CD4-positive, alpha-beta T cell treated with Interferon alpha-2 for 1 hour (primary cell): ENCODE measurements at regions not wholly inside any gene's neighbourhood (a gene's known extent, or its start where the extent isn't known, plus 50 kb on each side); places are given as distances from the start of the nearest gene placed in this dataset.
"Not testable (repeated sequence)": the region's sequence is repeated elsewhere in the genome, so short reads cannot be mapped to it uniquely, and the experiment has no call there.

Source experiments
- DNase-seq, 2 donors: peaks; one replicate each; pipeline ENCODE4 v3.0.0-alpha.2; 2020 to 2022

- no peak for DNase-seq
Measured at GRCh38 chrX:87961471-87961870, 443.9 kb downstream of the KLHL4 start.

- DNase-seq, result no peak
Measured at GRCh38 chrX:87968118-87968517, 450.5 kb downstream of the KLHL4 start.

- DNase-seq, result not testable (repeated sequence)
Measured at GRCh38 chrX:87972121-87972520, 454.5 kb downstream of the KLHL4 start.

DNA sequence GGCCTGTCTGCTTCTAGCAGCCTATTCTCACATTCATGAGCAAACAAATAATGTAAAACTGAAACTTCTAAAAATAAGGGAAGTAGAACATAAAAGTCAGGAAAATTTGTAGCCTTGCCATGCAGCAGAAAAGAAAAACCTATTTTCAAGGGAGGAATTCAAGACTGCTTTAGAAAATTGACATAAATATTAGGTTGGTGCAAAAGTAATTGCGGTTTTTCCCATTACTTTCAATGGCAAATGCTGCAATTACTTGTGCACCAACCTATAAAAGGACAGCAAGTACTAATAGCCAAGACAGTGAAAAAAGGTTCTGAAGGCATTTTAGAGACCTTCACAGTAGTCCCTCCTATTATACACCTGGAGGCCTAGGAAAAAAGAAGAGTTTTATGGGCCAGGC, 457.8 kb downstream of the KLHL4 start:
- no peak for DNase-seq

DNA sequence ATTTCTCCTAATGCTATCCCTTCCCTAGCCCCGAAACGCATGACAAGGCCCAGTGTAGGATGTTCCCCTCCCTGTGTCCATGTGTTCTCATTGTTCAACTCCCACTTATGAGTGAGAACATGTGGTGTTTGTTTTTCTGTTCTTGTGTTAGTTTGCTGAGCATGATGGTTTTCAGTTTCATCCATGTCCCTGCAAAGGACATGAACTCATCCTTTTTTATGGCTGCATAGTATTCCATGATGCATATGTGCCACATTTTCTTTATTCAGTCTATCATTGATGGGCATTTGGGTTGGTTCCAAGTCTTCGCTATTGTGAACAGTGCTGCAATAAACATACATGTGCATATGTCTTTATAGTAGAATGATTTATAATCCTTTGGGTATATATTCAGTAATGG, 490.3 kb downstream of the KLHL4 start:
- not testable (repeated sequence) for DNase-seq

DNA sequence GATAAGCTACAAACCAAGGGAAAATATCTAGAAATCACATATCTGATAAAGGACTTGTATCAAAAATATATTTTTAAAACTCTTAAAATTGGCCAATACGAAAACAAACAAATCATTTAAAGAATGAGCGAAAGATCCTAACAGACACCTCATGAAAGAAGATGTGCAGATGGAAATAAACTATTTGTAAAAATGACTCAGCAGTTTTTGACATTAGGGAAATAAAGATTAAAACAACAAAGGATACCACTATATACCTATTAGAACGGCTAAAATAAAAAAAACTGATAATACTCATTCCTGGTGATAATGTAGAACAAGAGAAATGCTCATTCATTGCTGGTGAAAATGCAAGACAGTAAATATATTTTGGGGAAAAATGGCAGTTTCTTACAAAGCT, 506.4 kb downstream of the KLHL4 start:
- no peak for DNase-seq

DNA sequence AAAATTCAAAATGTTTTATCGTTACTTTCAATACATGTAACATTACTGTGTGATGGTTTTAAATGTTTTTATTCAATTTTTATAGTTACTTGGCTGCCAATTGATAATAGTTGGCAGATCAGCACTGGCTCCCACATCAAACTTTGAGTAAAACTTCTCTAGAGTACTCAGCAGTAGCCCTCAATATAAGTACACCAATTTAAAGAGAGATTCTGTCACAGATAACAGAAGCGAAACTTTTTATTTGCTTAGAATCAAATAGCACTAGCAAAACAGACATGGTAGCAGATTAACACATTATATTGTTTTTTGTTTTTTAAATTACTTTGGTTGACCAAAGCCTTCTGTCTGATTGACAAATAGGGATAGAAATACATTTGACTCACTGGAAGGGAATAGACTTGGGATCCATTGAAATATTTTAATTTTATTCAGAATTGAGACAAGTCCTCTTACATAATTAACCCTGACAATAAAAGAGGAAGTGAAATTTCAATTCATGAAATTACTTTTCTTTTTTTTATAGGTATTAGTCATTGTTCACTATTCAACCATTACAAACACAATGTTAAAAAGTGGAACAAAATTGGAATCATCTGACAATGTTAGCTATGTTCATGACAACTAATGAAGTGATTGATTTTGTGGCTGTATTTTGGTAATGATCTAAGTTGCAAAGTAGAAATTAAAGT, 554.9 kb downstream of the KLHL4 start:
- DNase-seq, result no peak

GRCh38 chrX:88101968-88102367, 584.4 kb downstream of the KLHL4 start:
- DNase-seq, result no peak

GRCh38 chrX:88135735-88136134, 611.3 kb upstream of the CPXCR1 start:
- no peak for DNase-seq

DNA sequence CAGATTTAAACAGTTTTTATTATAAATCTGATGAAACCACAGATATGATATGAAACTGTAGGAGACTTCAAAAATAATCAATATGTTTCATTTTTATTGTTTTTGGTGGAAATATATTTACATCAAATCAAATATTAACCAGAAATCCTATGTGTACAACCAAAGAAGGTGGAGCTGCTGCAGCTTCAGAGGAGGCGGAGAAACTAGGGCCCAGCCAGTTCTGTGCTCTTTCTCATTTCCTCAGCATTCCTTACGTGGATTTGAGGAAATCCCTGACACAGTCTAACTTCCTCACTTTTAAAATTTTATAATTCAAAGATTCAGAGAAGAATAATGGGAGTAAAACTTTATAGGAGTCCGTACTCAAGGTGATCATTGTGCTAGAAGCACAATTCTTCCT, 610.7 kb upstream of the CPXCR1 start:
- DNase-seq, result no peak

DNA sequence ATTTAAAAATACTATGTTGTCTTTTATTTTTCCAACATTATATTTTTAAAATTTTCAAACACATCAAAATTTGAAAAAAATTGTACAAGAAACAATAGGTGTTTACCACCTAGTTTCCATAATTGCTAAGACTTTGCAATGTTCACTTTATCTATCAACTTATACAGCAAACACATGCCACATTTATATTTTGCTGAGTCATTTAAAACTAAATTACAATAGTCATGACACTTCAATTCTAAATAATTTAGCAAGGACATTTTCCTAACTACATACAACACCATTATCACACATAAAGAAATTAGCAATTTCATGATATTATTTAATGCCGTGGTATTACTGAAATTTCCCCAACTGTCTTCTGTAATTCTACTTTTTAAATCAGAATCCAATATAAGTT, 600.4 kb upstream of the CPXCR1 start:
- DNase-seq, result no peak

- DNase-seq, result no peak
Measured at GRCh38 chrX:88170553-88170952, 576.5 kb upstream of the CPXCR1 start.

GRCh38 chrX:88173932-88174440, 573.0 kb upstream of the CPXCR1 start:
- DNase-seq, result not testable (repeated sequence)

GRCh38 chrX:88202149-88202548, 544.9 kb upstream of the CPXCR1 start:
- DNase-seq, result no peak

DNA sequence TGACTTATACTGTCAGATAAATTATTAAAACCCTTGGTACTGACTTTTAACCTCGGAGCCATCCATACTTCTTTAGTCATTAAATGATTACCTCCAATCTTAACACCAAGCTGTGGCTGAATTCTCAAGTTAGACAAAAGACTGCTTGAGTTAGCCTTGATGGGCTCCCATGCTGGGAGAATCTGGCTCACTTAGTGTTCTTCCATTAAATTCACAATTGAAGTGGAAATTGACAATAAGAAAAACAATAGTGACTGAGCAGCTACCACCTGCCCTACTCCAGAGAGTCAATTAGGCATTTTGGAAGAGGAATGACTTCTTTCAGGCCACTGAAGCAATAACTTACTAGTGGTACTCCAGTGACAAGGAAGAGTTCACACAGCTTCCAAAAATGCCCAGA, 503.0 kb upstream of the CPXCR1 start:
- no peak for DNase-seq

DNA sequence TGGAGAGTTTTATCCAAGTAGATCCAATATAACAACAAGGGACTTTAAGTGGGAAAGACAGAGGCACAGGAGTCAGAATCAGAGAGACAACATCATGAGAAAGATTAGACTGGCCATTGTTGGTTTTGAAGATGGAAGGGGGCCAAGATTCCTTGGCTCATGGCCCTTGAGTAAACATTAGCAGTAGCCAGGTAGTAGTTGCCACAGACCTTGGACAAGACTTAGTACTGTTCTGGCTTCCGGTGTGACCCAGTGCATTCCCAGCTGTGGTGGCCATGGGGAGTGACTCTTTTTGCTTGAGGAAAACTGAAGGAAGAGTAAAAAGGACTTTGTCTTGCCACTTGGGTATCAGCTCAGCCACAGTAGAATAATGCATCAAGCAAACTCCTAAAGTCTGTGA, 462.2 kb upstream of the CPXCR1 start:
- DNase-seq, result no peak

GRCh38 chrX:88313972-88314371, 433.1 kb upstream of the CPXCR1 start:
- not testable (repeated sequence) for DNase-seq

- no peak for DNase-seq
Measured at GRCh38 chrX:88325634-88326033, 421.4 kb upstream of the CPXCR1 start.

DNA sequence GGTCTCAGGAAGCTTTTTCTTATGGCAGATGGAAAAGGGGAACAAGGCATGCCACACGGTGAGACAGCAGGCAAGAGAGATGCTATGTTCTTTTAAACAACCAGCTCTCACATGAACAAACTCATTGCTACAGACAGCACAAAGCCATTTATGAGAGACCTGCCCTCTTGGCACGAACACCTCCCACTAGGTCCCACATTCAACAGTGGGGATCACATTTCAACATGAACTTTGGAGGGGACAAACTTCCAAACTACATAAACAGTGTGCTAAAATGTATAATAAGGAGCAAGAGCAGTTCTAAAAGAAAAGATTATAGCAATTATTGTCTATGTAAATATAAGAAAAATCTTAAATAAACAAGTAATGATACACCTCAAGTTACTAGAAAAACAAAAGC, 391.8 kb upstream of the CPXCR1 start:
- DNase-seq, result no peak

GRCh38 chrX:88366314-88366713, 380.7 kb upstream of the CPXCR1 start:
- DNase-seq, result no peak

DNA sequence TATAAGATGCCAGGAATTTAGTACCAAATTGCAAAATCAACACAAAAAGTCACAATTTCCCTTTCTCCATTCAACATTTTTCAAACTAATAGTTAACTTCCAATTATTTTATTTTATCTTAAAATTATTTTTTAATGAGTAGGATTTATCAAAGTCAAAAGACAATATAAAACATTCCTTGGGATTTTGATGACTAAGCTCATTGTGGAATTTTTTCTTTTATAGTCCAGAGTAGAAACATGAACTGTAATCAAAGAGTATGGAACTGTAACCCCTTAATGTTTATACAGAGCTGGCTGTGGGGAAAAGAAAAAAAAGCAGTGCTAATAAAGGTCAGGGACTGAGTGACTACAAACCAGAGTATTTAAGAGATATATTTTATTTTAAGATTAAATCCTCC, 368.6 kb upstream of the CPXCR1 start:
- no peak for DNase-seq

DNA sequence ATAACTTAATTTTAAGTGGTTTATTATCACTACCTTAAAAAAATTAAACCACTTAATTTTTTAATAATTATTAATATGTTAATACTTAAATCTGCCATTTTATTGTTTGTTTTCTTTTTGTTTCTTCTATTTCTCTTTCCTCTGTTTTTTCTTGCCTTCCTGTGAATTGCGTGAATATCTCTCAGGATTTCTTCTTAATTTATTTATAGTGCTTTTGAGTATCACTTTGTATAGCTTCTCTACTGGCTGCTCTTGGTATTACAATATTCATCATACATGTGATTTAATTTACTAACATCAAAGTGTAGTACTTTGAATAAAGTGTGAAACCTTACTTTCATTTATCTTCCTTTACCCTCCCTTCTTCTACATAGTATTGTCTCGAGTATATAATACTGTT, 349.5 kb upstream of the CPXCR1 start:
- no peak for DNase-seq

DNA sequence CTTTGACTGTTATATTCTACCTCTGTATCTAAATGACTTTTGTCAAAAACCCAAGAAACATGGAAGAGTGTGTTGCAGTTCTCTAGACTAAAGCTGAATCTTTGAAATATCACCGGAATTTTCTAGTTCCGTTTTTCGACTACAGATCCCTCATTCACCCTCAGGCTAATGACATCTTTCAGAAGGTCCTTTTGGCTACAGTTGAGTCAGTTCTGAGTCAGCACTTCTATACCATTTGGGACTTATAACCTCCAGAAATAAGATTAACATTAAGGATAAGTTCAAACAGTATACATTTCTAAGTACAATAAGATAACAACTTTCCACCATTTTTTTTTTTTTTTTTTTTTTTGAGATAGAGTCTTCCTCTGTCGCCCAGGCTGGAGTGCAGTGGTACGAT, 331.0 kb upstream of the CPXCR1 start:
- DNase-seq, result no peak

- DNase-seq, result no peak
Measured at GRCh38 chrX:88416965-88417364, 330.1 kb upstream of the CPXCR1 start.

DNA sequence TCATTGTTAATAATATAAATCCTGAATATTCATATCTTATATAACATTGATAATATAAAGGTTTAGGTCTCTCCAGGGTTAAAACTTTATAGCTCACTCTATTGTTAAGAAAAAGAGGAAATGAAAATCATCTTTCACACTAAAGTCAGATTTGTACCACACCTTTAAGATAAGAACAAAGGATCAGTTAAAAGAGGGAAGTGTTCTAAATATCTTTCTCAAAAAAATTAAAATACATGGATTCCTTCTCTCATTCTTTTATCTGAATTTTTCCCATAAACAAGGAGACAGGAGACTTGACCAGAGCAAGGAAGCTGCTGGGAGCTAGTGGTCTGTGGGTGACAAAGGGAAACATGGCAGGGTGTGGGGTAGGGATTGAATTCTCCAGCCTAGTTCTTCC, 323.0 kb upstream of the CPXCR1 start:
- DNase-seq, result no peak
